Activated CD4-positive, alpha-beta T cell treated with anti-CD3 and anti-CD28 coated beads, Interleukin-2, amount 50 U/mL, for 16 hours (primary cell): ENCODE measurements at regions not wholly inside any gene's neighbourhood (a gene's known extent, or its start where the extent isn't known, plus 50 kb on each side); places are given as distances from the start of the nearest gene placed in this dataset.

ENCODE experiments used
- DNase-seq: peaks from one replicate; pipeline ENCODE4 v3.0.0-alpha.2; 2020

DNA sequence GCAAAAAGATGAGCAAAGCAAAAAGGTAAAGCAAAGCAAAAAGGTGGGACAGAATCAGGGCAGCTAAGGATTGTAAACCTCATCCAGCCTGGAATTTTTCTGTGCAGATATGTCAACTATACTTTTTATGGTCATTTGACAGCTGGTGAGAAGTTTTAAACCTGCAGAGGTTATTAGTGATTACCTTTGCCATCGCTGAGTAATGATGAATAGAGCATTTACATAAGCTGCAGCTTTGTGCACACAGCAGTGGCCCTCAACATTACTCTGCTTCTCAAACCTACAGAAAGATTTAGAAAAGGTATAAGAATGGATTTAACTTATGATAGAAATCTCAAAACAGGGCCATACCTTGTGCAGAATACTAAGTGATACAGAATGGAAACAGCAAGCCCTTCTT is 54.5 kb upstream of the C4orf54 start:
- no peak for DNase-seq

DNA sequence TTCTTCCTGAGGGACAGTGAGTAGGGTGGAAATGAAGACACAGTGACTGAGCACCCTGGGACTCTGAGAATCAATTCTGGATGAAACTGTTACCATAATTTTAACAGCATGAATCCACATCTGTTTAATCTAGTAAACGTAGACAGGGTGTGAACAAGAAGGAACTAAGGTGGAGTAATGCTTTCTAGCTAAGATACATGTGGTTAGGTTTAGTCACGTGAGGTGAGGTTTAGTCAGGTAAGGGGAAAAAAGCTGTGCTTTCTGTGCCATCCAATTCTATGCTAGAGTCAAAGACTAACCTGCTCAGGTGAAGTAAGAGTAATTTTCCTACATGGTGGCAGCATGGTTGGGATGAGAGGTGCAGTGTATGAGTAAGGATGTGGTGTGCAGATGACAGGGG is 54.0 kb upstream of the C4orf54 start:
- DNase-seq: no peak

DNA sequence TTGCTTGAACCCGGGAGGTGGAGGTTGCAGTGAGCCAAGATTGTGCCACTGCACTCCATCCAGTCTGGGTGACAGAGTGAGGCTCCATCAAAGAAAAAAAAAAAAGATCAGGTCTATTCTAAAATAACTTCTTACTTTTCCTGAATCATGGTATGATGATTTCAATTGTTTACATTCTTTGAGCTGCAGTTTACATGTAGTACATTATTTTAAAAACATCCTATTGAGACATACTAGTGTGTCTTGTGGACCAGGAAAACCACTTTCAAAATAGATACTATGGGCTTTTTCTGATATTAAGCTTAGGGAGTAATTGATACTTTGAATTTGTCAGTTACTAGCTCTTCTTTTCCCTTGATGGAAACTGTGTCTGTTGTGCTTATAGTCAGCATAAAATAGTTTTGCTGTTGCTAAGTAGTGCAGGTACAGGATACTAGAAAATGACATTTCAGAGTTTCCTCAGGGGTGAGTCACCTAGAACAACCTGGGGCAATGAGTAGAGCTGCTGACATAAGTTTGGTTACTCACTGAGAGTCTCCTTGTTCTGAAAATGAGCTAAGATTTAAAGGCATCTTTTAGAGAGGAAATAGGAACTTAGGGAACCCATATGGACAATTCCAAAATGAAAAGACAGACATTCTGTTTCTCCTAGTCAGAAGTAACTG is 53.2 kb upstream of the C4orf54 start:
- DNase-seq: no peak

DNA sequence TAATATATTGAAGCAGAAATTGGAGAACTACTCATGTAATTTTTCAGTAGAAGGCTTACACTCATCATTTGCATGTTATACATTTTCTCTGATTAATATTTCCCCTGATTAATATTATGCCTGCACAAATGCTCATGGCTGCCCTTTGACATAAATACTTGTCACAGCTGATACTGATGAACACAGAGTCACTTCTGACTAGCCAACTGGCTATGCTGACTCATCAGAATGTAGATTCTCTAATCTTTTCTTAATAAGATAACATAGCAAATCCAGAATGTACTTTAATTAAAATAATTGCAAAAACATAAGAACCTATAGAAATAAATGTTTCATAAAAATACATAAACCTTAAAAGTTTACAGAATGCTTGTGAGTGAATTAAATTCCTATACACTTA is 52.4 kb upstream of the C4orf54 start:
- DNase-seq: no peak

DNA sequence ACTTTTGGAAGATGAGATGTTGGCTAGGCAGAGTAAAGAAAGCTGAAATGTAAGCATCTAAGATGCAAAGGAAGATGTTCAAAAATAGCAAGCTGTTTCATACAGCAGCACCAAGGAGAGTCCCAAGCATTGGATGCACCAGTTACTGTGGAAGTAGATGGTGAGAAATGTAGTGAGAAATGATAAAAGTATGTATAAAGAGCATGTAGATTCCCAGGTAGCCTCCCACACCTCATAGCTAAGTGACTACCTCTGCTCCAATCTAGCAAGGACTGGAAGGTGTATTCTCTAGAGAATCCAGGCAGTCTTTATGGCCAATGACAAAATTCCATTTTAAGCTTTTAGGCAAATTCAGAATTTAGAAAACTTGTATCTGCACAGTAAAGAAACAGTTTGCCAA is 50.9 kb upstream of the C4orf54 start:
- DNase-seq: no peak
